HepG2 (cell line): ENCODE measurements at regions not wholly inside any gene's neighbourhood (a gene's known extent, or its start where the extent isn't known, plus 50 kb on each side); places are given as distances from the start of the nearest gene placed in this dataset.
"Not testable (repeated sequence)": the region's sequence is repeated elsewhere in the genome, so short reads cannot be mapped to it uniquely, and the experiment has no call there.

Experiments
- ATAC-seq: fragments of 200-7000 bp; cut with Tn5 transposase; 3 replicates; pipeline ENCODE4 v1.9.1; 2020; ENCODE audit warnings: mild to moderate bottlenecking, moderate library complexity
- BruUV-seq: library from RNA; stranded (reverse); fragments of 400-500 nt; replicated peaks from 2 replicates; lab custom pipeline; 2021; lab: Mats Ljungman, UMichigan
- CTCF ChIA-PET: fragments of 300-600 bp; formaldehyde crosslinking; extraction: SDS; loops from one replicate; lab custom pipeline; 2021; ENCODE audit warnings: low total read pairs, inconsistent platforms, low intra/inter-chr PET ratio; lab: Yijun Ruan, JAX
- POLR2A ChIA-PET: fragments of 350-600 bp; sonication (Branson Sonifier 250); formaldehyde crosslinking; loops from one replicate; lab custom pipeline; 2020; ENCODE audit warnings: antibody characterized with exemption, inconsistent platforms; lab: Yijun Ruan, JAX
- DNase-seq: peaks from one replicate; pipeline ENCODE4 v3.0.0-alpha.2; 2015; ENCODE audit warnings: low spot score
- FAIRE-seq: peaks from 3 replicates; lab custom pipeline; 2011; peaks lifted over from hg19 to GRCh38; lab: Jason Lieb, UNC
- H2AFZ ChIP-seq: one replicate; pipeline ENCODE4 v1.6.1; 2011; ENCODE audit warnings: low read length, inconsistent platforms
- H3K27ac ChIP-seq: fragments of 300-600 bp; 3 replicates; pipeline ENCODE4 v1.8.0; 2011; ENCODE audit warnings: mixed run types, mild to moderate bottlenecking, mixed read lengths, low read length, inconsistent platforms; ENCODE audit not compliant: insufficient read depth; ENCODE audit errors: extremely low read length
- H3K27me3 ChIP-seq, 2 experiments: fragments of 200-600 bp in 1 of 2; 2 replicates in 1 of 2; 3 replicates in 1 of 2; pipeline versions ENCODE4 v1.6.0 to v1.8.0; 2011; ENCODE audit warnings: low read length in 2 of 2, mild to moderate bottlenecking in 2 of 2, moderate library complexity in 2 of 2, inconsistent platforms in 1 of 2; ENCODE audit not compliant: insufficient read depth in 2 of 2, control insufficient read depth in 1 of 2
- H3K36me3 ChIP-seq, 2 experiments: fragments of 200-600 bp in 1 of 2; replicated peaks in 1 of 2; 2 replicates in 1 of 2; 3 replicates in 1 of 2; pipeline versions ENCODE4 v1.5.1 to v1.8.0; 2011; ENCODE audit warnings: low read length in 2 of 2, inconsistent platforms in 1 of 2; ENCODE audit not compliant: insufficient read depth in 2 of 2, control insufficient read depth in 1 of 2
- H3K4me1 ChIP-seq: 2 replicates; pipeline ENCODE4 v1.5.1; 2012; ENCODE audit warnings: low read length, inconsistent platforms; ENCODE audit not compliant: insufficient read depth
- H3K4me2 ChIP-seq: 2 replicates; pipeline ENCODE4 v1.6.0; 2011; ENCODE audit warnings: low read depth, low read length, inconsistent platforms
- H3K4me3 ChIP-seq, 3 experiments: fragments of 200-600 bp in 1 of 3; sonication (generic), shearing (Covaris generic) in 1 of 3; replicated peaks in 1 of 3; 2 replicates each; pipeline ENCODE4 v1.5.1; 2011 to 2016; ENCODE audit warnings: low read length in 3 of 3, inconsistent platforms in 2 of 3, low read depth in 2 of 3, mild to moderate bottlenecking in 2 of 3, control low read depth in 1 of 3, mixed read lengths in 1 of 3; ENCODE audit not compliant: insufficient read depth in 1 of 3
- H3K79me2 ChIP-seq: one replicate; pipeline ENCODE4 v1.6.1; 2011; ENCODE audit warnings: low read length, inconsistent platforms; ENCODE audit not compliant: insufficient read depth
- H3K9ac ChIP-seq: 2 replicates; pipeline ENCODE4 v1.6.0; 2011; ENCODE audit warnings: mild to moderate bottlenecking, low read depth, low read length, inconsistent platforms; ENCODE audit not compliant: insufficient read depth
- H3K9me3 ChIP-seq: 2 replicates; pipeline ENCODE4 v1.5.1; 2012; ENCODE audit warnings: mild to moderate bottlenecking, low read length
- H4K20me1 ChIP-seq: 2 replicates; pipeline ENCODE4 v1.6.0; 2011; ENCODE audit warnings: inconsistent platforms, mild to moderate bottlenecking, low read length, moderate library complexity; ENCODE audit not compliant: insufficient read depth
- ELF4 ChIP-seq: sonication (generic); formaldehyde crosslinking; IDR thresholded peaks from 2 replicates; pipeline ENCODE4 v1.5.0; 2020; ENCODE audit warnings: missing genetic modification reagents, mild to moderate bottlenecking, moderate library complexity, borderline replicate concordance
- GATA4 ChIP-seq: sonication (generic); IDR thresholded peaks from 2 replicates; pipeline ENCODE4 v1.6.1; 2016; ENCODE audit warnings: antibody characterized with exemption, low read depth, borderline replicate concordance
- HINFP ChIP-seq: sonication (generic); formaldehyde crosslinking; IDR thresholded peaks from 2 replicates; pipeline ENCODE4 v1.4.0; 2020; ENCODE audit warnings: low read depth, mild to moderate bottlenecking, missing genetic modification reagents
- NFIB ChIP-seq: sonication (generic); formaldehyde crosslinking; IDR thresholded peaks from 2 replicates; pipeline ENCODE4 v1.9.0; 2021; ENCODE audit warnings: missing genetic modification reagents, mild to moderate bottlenecking, borderline replicate concordance
- ZEB1 ChIP-seq: IDR thresholded peaks from 2 replicates; pipeline ENCODE4 v1.6.1; 2012; ENCODE audit warnings: mild to moderate bottlenecking, low read depth, inconsistent platforms; ENCODE audit not compliant: insufficient replicate concordance
- ZNF740 ChIP-seq: sonication (generic); formaldehyde crosslinking; IDR thresholded peaks from 2 replicates; pipeline ENCODE4 v1.4.0; 2020; ENCODE audit warnings: missing genetic modification reagents
- ZNF746 ChIP-seq: sonication (generic); formaldehyde crosslinking; IDR thresholded peaks from 2 replicates; pipeline ENCODE4 v1.8.0; 2022; ENCODE audit warnings: mild to moderate bottlenecking, missing genetic modification reagents
- ZNF790 ChIP-seq: sonication (generic); formaldehyde crosslinking; IDR thresholded peaks from 2 replicates; pipeline ENCODE4 v1.8.0; 2022; ENCODE audit warnings: missing genetic modification reagents, mild to moderate bottlenecking, borderline replicate concordance
- WGBS: methylation state at CpG from one replicate; pipeline ENCODE4 v1.1.6; 2017; ENCODE audit warnings: low lambda C conversion rate; 5-methylcytosine and 5-hydroxymethylcytosine counted together
- in situ Hi-C: cut with HindIII; loops from 2 replicates; pipeline ENCODE4 v1.10.0; 2017; ENCODE audit warnings: low pct_unique_long_range_greater_than_20kb; ENCODE audit not compliant: extremely low pct_ligation_motif_present
- intact Hi-C: fragments of 100-400 bp; cut with micrococcal nuclease; formaldehyde crosslinking; loops from one replicate; pipeline ENCODE4 v1.10.0; 2022; ENCODE audit not compliant: unreplicated experiment

- H3K79me2 ChIP-seq, H4K20me1 ChIP-seq, POLR2A ChIA-PET, H3K4me3 ChIP-seq, ATAC-seq, in situ Hi-C loops, H3K36me3 ChIP-seq, H3K27ac ChIP-seq, H3K9me3 ChIP-seq, FAIRE-seq, CTCF ChIA-PET, intact Hi-C loops, H3K27me3 ChIP-seq, H2AFZ ChIP-seq, BruUV-seq, H3K9ac ChIP-seq, DNase-seq, H3K4me2 ChIP-seq, H3K4me1 ChIP-seq: not testable (repeated sequence)
- 0% methylated on average over 3 of the region's 5 CpGs for WGBS
These were observed 87.3 kb upstream of the KITLG start for GRCh38 chr12:88667615-88668014.

- H3K9ac ChIP-seq: no peak overlapping the region
- DNase-seq (no peak), FAIRE-seq (no peak), ATAC-seq (no peak)
- no peaks in the 10 kb centered on the region for H3K79me2 ChIP-seq
- no peak overlapping the region for H3K27ac ChIP-seq
- H4K20me1 ChIP-seq: no peaks in the 10 kb centered on the region
- H3K4me2 ChIP-seq: no peak overlapping the region
- no TSS peak for BruUV-seq
- intact Hi-C loops: no loop called here
- ChIA-PET POLR2A (no interaction called here), CTCF (no interaction called here)
- H3K36me3 ChIP-seq: no peaks in the 10 kb centered on the region
- no peaks in the 10 kb centered on the region for H3K4me1 ChIP-seq
- in situ Hi-C loops: no loop called here
- TF ChIP-seq NFIB (CRISPR knock-in tag) (no peak), HINFP (no peak), ZEB1 (no peak), GATA4 (no peak), ZNF746 (no peak), ZNF790 (CRISPR knock-in tag) (no peak), ELF4 (CRISPR knock-in tag) (no peak), ZNF740 (CRISPR knock-in tag) (no peak)
- H2AFZ ChIP-seq: no peak overlapping the region
- H3K27me3 ChIP-seq: no peaks in the 10 kb centered on the region
- H3K9me3 ChIP-seq: no peaks in the 10 kb centered on the region
- H3K4me3 ChIP-seq: no peak overlapping the region
These were observed 84.8 kb upstream of the KITLG start for GRCh38 chr12:88665071-88665470.
